ENCODE measurements at regions not wholly inside any gene's neighbourhood (a gene's known extent, or its start where the extent isn't known, plus 50 kb on each side); places are given as distances from the start of the nearest gene placed in this dataset.

GRCh38 chr20:63117151-63117550, 98.8 kb downstream of the YTHDF1 start:
- no peak for TF ChIP-seq RAD21 (IDR thresholded peaks at IDR 0.05; ENCODE audit: low read depth)
- no peak for TF ChIP-seq TEAD4 (IDR thresholded peaks at IDR 0.05)
- no peak for TF ChIP-seq REST (IDR thresholded peaks at IDR 0.05; ENCODE audit: low read depth)
- no peak for TF ChIP-seq NFIC (IDR thresholded peaks at IDR 0.05)
- TF ChIP-seq ZBTB7A (IDR thresholded peaks at IDR 0.05; ENCODE audit: low read depth): no peak
- no peak for TF ChIP-seq CREB1 (IDR thresholded peaks at IDR 0.05; ENCODE audit: low read depth)
- no peak for TF ChIP-seq TAF1 (IDR thresholded peaks at IDR 0.05; ENCODE audit: low read depth)
- no peak for TF ChIP-seq TCF12 (IDR thresholded peaks at IDR 0.05; ENCODE audit: low read depth)
- no peak for TF ChIP-seq EGR1 (IDR thresholded peaks at IDR 0.05)
- no peak for TF ChIP-seq FOXM1 (IDR thresholded peaks at IDR 0.05; ENCODE audit: borderline replicate concordance, low read depth)
- TF ChIP-seq YY1 (IDR thresholded peaks at IDR 0.05; ENCODE audit: low read depth): no peak
- no peak for TF ChIP-seq CEBPB (IDR thresholded peaks at IDR 0.05)
- TF ChIP-seq USF1 (IDR thresholded peaks at IDR 0.05): no peak
- TF ChIP-seq MAX (IDR thresholded peaks at IDR 0.05): no peak
- no peak for TF ChIP-seq EP300 (IDR thresholded peaks at IDR 0.05; ENCODE audit: borderline replicate concordance)

- no peak for TF ChIP-seq FOXM1 (IDR thresholded peaks at IDR 0.05; ENCODE audit: borderline replicate concordance, low read depth)
- peak; percentile 96 for TF ChIP-seq REST (IDR thresholded peaks at IDR 0.05; ENCODE audit: low read depth)
Observed at GRCh38 chr20:63116412-63117106, 99.4 kb downstream of the YTHDF1 start.

GRCh38 chr20:63115651-63116411, 100.1 kb downstream of the YTHDF1 start:
- TF ChIP-seq NFIC (IDR thresholded peaks at IDR 0.05): no peak

GRCh38 chr20:63114693-63115311, 101.1 kb downstream of the YTHDF1 start:
- TF ChIP-seq REST (IDR thresholded peaks at IDR 0.05; ENCODE audit: low read depth) (0 out of 2 replicates have a peak, but pooled peaks have one; percentile 5), TEAD4 (IDR thresholded peaks at IDR 0.05) (no peak), CEBPB (IDR thresholded peaks at IDR 0.05) (no peak), TAF1 (IDR thresholded peaks at IDR 0.05; ENCODE audit: low read depth) (no peak), USF1 (IDR thresholded peaks at IDR 0.05) (no peak)
